ENCODE measurements at regions not wholly inside any gene's neighbourhood (a gene's known extent, or its start where the extent isn't known, plus 50 kb on each side); places are given as distances from the start of the nearest gene placed in this dataset.

DNA sequence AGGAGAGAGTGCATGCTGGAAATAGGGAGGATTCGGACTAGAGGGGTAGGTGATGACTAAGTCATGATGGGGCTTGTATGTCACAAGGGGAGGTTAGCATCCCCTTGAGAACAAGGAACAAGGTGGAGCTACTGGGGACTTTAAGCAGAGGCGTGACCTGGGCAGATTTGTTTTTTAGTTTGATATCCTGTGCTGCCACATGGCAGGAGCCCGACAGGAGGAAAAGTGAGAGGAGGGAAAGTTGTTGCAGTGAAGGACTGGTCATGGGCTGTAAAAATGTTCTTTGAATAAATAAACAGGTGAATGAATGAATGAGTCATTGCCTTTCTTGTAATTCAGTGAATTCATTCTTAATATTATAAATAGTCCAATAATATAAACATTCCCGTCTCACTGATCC lies 365.1 kb upstream of the CDH5 start:
- Mint-ChIP-seq H3K36me3 (no peaks in the 10 kb centered on the region), H3K4me3 (no peak overlapping the region), H3K4me1 (no peaks in the 10 kb centered on the region), H3K27me3 (peaks cover 10 to 12% of the 10 kb centered on the region in 2 donors), H3K27ac (no peak overlapping the region), H3K9me3 (peaks cover 0 to 4% (median 2%) of the 10 kb centered on the region in 3 donors)
- H3K9me3 ChIP-seq: no peaks in the 10 kb centered on the region
- ATAC-seq (replicated peaks in 1 of 4) (no peak), DNase-seq (no peak)
- no peaks in the 10 kb centered on the region for H3K36me3 ChIP-seq (ENCODE audit: control insufficient read depth in 2 of 2, extremely low read depth in 1 of 2, insufficient read depth in 1 of 2, low read length in 1 of 2)
- peaks cover 0 to 2% of the 10 kb centered on the region in 2 experiments for H3K27me3 ChIP-seq (replicated peaks in 1 of 2; ENCODE audit: control insufficient read depth in 2 of 2, extremely low read depth in 1 of 2, insufficient read depth in 2 of 2, low read length in 1 of 2)
- H3K4me3 ChIP-seq (ENCODE audit: control insufficient read depth in 1 of 2, extremely low read depth in 1 of 2, low read length in 1 of 2): no peak overlapping the region
- WGBS (ENCODE audit: insufficient coverage): 67% methylated on average over 2 of the region's 4 CpGs
- CTCF ChIA-PET: no interaction called here
- H3K4me1 ChIP-seq (ENCODE audit: control insufficient read depth in 1 of 2, extremely low read depth in 1 of 2, insufficient read depth in 2 of 2, low read length in 2 of 2): no peaks in the 10 kb centered on the region
- no peak overlapping the region for H3K27ac ChIP-seq (ENCODE audit: low read length)
- POLR2A ChIA-PET: no interaction called here

DNA sequence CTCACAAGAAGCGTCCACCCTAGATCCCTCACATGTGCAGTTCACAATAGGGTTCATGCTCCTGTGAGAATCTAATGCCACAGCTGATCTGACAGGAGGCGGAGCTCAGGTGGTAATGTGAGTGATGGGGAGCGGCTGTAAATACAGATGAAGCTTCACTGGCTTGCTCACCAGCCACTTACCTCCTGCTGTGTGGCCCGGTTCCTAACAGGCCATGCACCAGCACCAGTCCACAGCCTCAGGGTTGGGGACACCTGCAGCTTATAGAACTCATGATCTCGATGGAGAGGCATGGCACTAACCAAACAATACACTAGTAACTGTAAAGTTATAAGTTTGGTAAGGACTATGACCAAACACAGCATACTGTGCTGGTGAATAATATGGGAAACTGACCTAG lies 368.0 kb upstream of the CDH5 start:
- peaks cover 10 to 14% of the 10 kb centered on the region in 2 donors for H3K27me3 Mint-ChIP-seq
- H3K27ac ChIP-seq (ENCODE audit: low read length): no peak overlapping the region
- CTCF ChIA-PET: no interaction called here

DNA sequence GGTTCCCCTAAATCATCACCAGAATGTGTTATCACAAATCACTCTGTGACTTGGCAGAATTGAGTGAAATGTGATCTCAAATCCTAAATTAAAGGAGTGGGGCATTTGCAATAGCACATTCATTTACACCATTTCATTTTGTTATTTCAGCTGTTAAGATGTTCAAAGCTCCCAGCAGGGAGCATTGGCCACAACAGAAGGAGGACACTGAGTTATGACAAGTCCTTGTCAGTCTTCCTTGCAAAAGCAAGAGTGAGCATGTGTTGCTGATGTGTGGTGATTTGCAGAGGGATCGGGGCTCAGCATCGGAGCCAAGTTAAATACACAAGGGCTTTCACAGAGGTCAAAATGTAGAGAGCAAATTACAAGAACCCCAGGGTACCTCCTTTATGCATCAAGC lies 372.2 kb upstream of the CDH5 start:
- no peak overlapping the region for H3K27ac ChIP-seq (ENCODE audit: low read length)
- no peak for ATAC-seq (replicated peaks in 1 of 4)
- WGBS (ENCODE audit: insufficient coverage): no CpG with 5 or more reads among the region's 2 CpGs
- peaks cover 3 to 6% of the 10 kb centered on the region in 2 experiments for H3K27me3 ChIP-seq (replicated peaks in 1 of 2; ENCODE audit: control insufficient read depth in 2 of 2, extremely low read depth in 1 of 2, insufficient read depth in 2 of 2, low read length in 1 of 2)
- no peaks in the 10 kb centered on the region for H3K9me3 ChIP-seq
- CTCF ChIA-PET: no interaction called here
- H3K9me3 Mint-ChIP-seq: peaks cover 0 to 2% (median 0%) of the 10 kb centered on the region in 3 donors
- H3K4me1 ChIP-seq (ENCODE audit: control insufficient read depth in 1 of 2, extremely low read depth in 1 of 2, insufficient read depth in 2 of 2, low read length in 2 of 2): no peaks in the 10 kb centered on the region
- no peak overlapping the region for H3K4me3 ChIP-seq (ENCODE audit: control insufficient read depth in 1 of 2, extremely low read depth in 1 of 2, low read length in 1 of 2)
- no peaks in the 10 kb centered on the region for H3K36me3 ChIP-seq (ENCODE audit: control insufficient read depth in 2 of 2, extremely low read depth in 1 of 2, insufficient read depth in 1 of 2, low read length in 1 of 2)
- H3K4me1 Mint-ChIP-seq: no peaks in the 10 kb centered on the region
- peaks cover 7 to 12% of the 10 kb centered on the region in 2 donors for H3K27me3 Mint-ChIP-seq
- no peaks in the 10 kb centered on the region for H3K36me3 Mint-ChIP-seq
- no peak overlapping the region for H3K27ac Mint-ChIP-seq
- POLR2A ChIA-PET: no interaction called here
- DNase-seq: no peak
- H3K4me3 Mint-ChIP-seq: no peak overlapping the region

More for the DNA sequence above, 368.0 kb upstream of the CDH5 start:
- Histone ChIP-seq H3K27me3 (replicated peaks in 1 of 2; ENCODE audit: control insufficient read depth in 2 of 2, extremely low read depth in 1 of 2, insufficient read depth in 2 of 2, low read length in 1 of 2) (peaks cover 0 to 6% of the 10 kb centered on the region in 2 experiments), H3K4me3 (ENCODE audit: control insufficient read depth in 1 of 2, extremely low read depth in 1 of 2, low read length in 1 of 2) (no peak overlapping the region), H3K4me1 (ENCODE audit: control insufficient read depth in 1 of 2, extremely low read depth in 1 of 2, insufficient read depth in 2 of 2, low read length in 2 of 2) (no peaks in the 10 kb centered on the region), H3K9me3 (no peaks in the 10 kb centered on the region), H3K36me3 (ENCODE audit: control insufficient read depth in 2 of 2, extremely low read depth in 1 of 2, insufficient read depth in 1 of 2, low read length in 1 of 2) (no peaks in the 10 kb centered on the region)
- Mint-ChIP-seq H3K36me3 (no peaks in the 10 kb centered on the region), H3K27ac (no peak overlapping the region), H3K4me3 (no peak overlapping the region), H3K4me1 (no peaks in the 10 kb centered on the region), H3K9me3 (peaks cover 0 to 4% (median 2%) of the 10 kb centered on the region in 3 donors)
- no CpG with 5 or more reads among the region's 5 CpGs for WGBS (ENCODE audit: insufficient coverage)
- POLR2A ChIA-PET: no interaction called here
- DNase-seq (no peak), ATAC-seq (replicated peaks in 1 of 4) (no peak)

DNA sequence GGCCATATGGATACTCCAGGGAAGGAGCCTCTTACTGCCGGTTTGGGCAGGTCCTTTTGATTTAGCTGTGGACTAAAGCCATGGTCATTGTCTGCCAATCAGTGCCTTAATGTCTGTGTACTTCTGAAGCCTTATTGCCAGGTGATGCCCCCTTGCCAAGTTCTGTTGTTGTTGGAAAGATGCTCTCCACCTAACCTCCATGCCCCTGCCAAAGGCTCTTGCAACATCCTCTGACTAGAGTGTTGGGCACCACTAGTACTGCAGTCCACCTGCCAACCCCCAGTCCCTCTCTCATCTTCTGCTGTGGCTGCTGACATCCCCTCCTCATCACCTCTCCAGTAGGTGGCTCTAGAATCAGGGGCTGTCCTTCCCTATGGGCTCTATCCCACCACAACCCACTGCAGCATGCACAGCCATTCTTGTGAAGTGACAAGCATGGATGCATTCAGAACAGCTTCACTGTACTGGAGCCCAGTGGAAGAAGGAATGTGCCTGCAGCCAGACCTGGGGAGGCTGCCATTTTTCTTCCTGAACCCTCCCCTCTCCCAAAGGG lies 375.3 kb upstream of the CDH5 start:
- ChIA-PET CTCF (no interaction called here), POLR2A (no interaction called here)
- no peak for ATAC-seq (replicated peaks in 1 of 4)
- Mint-ChIP-seq H3K4me1 (no peaks in the 10 kb centered on the region), H3K36me3 (no peaks in the 10 kb centered on the region), H3K27ac (no peak overlapping the region), H3K27me3 (peaks cover 2 to 16% of the 10 kb centered on the region in 2 donors), H3K4me3 (no peak overlapping the region), H3K9me3 (peaks cover 0 to 6% (median 0%) of the 10 kb centered on the region in 3 donors)
- H3K4me1 ChIP-seq (ENCODE audit: control insufficient read depth in 1 of 2, extremely low read depth in 1 of 2, insufficient read depth in 2 of 2, low read length in 2 of 2): no peaks in the 10 kb centered on the region
- 100% methylated on average over 1 of the region's 1 CpG for WGBS (ENCODE audit: insufficient coverage)
- H3K27me3 ChIP-seq (replicated peaks in 1 of 2; ENCODE audit: control insufficient read depth in 2 of 2, extremely low read depth in 1 of 2, insufficient read depth in 2 of 2, low read length in 1 of 2): peaks cover 3 to 4% of the 10 kb centered on the region in 2 experiments
- H3K9me3 ChIP-seq: no peaks in the 10 kb centered on the region
- no peak overlapping the region for H3K4me3 ChIP-seq (ENCODE audit: control insufficient read depth in 1 of 2, extremely low read depth in 1 of 2, low read length in 1 of 2)
- no peaks in the 10 kb centered on the region for H3K36me3 ChIP-seq (ENCODE audit: control insufficient read depth in 2 of 2, extremely low read depth in 1 of 2, insufficient read depth in 1 of 2, low read length in 1 of 2)
- DNase-seq: no peak
- H3K27ac ChIP-seq (ENCODE audit: low read length): no peak overlapping the region

DNA sequence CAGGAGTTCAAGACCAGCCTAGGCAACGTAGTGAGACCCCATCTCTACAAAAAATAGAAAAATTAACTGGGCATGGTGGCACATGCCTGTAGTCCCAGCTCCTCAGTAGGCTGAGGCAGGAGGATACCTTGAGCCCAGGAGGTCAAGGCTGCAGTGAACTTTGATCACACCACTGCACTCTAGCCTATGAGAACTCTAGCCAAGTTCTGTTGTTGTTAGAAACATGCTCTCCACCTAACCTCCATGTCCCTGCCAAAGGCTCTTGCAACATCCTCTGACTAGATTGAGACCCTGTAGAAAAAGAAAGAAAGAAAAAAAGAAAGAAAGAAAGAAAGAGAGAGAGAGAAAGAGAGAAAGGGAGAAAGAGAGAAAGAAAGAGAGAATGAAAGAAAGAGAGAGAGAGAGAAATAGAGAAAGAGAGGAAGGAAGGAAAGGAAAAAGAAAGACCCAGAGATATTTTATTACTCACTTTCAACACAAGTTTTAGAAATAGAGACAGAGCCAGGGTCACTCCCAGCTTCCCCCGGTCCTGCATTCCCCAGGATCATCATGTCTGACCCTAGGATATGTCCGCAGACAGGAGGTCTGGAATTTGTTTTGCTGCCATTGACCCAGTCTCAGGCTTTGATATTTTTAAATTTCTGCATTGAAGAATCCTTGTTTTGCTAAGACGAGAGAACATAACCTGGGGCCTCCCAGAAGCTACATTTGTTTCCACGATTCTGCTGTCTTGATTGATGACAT lies 376.5 kb upstream of the CDH5 start:
- POLR2A ChIA-PET: no interaction called here
- H3K27me3 Mint-ChIP-seq: peaks cover 2 to 19% of the 10 kb centered on the region in 2 donors

DNA sequence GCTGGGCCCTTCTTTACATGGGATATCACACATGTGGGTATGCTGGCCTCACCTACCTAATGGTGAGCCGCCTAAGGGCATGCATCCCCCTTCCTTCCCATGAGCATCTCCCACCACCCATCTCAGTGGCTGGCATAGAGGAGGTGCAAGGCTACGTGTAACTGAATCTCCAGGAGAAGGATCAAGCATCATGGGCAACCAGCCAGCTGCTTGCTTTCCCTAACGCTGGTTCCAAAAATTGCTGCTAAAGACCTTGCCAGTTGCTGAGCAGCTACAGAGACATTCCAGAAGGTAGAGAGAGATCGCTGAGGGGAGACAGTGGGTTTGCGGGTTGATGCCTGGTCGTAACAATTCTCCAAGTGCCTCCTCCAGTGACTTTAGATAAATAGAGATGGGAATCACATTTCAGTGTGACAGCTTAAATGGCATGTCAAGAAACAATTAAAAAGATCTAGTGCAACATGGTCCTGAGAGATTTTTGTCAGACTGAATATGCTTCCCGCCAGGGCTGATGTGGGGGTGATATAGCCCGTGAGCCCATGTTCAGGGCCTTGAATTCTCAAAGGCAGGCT lies 378.4 kb upstream of the CDH5 start:
- Mint-ChIP-seq H3K36me3 (no peaks in the 10 kb centered on the region), H3K4me1 (no peaks in the 10 kb centered on the region), H3K27me3 (peaks cover 2 to 14% of the 10 kb centered on the region in 2 donors), H3K4me3 (no peak overlapping the region), H3K9me3 (peaks cover 0 to 9% (median 0%) of the 10 kb centered on the region in 3 donors), H3K27ac (no peak overlapping the region)
- Histone ChIP-seq H3K4me3 (ENCODE audit: control insufficient read depth in 1 of 2, extremely low read depth in 1 of 2, low read length in 1 of 2) (no peak overlapping the region), H3K9me3 (no peaks in the 10 kb centered on the region), H3K27ac (ENCODE audit: low read length) (no peak overlapping the region), H3K36me3 (ENCODE audit: control insufficient read depth in 2 of 2, extremely low read depth in 1 of 2, insufficient read depth in 1 of 2, low read length in 1 of 2) (no peaks in the 10 kb centered on the region), H3K4me1 (ENCODE audit: control insufficient read depth in 1 of 2, extremely low read depth in 1 of 2, insufficient read depth in 2 of 2, low read length in 2 of 2) (no peaks in the 10 kb centered on the region), H3K27me3 (replicated peaks in 1 of 2; ENCODE audit: control insufficient read depth in 2 of 2, extremely low read depth in 1 of 2, insufficient read depth in 2 of 2, low read length in 1 of 2) (peaks cover 0 to 3% of the 10 kb centered on the region in 2 experiments)
- no peak for DNase-seq
- WGBS (ENCODE audit: insufficient coverage): 92% methylated on average over 7 of the region's 8 CpGs
- ChIA-PET POLR2A (no interaction called here), CTCF (no interaction called here)
- ATAC-seq (replicated peaks in 1 of 4): no peak

More for the DNA sequence above, 376.5 kb upstream of the CDH5 start:
- CTCF ChIA-PET: no interaction called here
- Histone ChIP-seq H3K4me1 (ENCODE audit: control insufficient read depth in 1 of 2, extremely low read depth in 1 of 2, insufficient read depth in 2 of 2, low read length in 2 of 2) (no peaks in the 10 kb centered on the region), H3K9me3 (no peaks in the 10 kb centered on the region), H3K27ac (ENCODE audit: low read length) (no peak overlapping the region), H3K27me3 (replicated peaks in 1 of 2; ENCODE audit: control insufficient read depth in 2 of 2, extremely low read depth in 1 of 2, insufficient read depth in 2 of 2, low read length in 1 of 2) (peaks cover 3 to 4% of the 10 kb centered on the region in 2 experiments), H3K36me3 (ENCODE audit: control insufficient read depth in 2 of 2, extremely low read depth in 1 of 2, insufficient read depth in 1 of 2, low read length in 1 of 2) (no peaks in the 10 kb centered on the region), H3K4me3 (ENCODE audit: control insufficient read depth in 1 of 2, extremely low read depth in 1 of 2, low read length in 1 of 2) (no peak overlapping the region)
- 80% methylated on average over 2 of the region's 5 CpGs for WGBS (ENCODE audit: insufficient coverage)
- H3K36me3 Mint-ChIP-seq: no peaks in the 10 kb centered on the region
- no peak overlapping the region for H3K4me3 Mint-ChIP-seq
- H3K9me3 Mint-ChIP-seq: peaks cover 0 to 6% (median 0%) of the 10 kb centered on the region in 3 donors
- ATAC-seq (replicated peaks in 1 of 4): no peak
- H3K4me1 Mint-ChIP-seq: no peaks in the 10 kb centered on the region
- H3K27ac Mint-ChIP-seq: no peak overlapping the region
- no peak for DNase-seq

Data from T-cell (primary cell).